ENCODE measurements at regions not wholly inside any gene's neighbourhood (a gene's known extent, or its start where the extent isn't known, plus 50 kb on each side); places are given as distances from the start of the nearest gene placed in this dataset.

GRCh38 chr6:17224056-17224455 lies 57.1 kb upstream of the RBM24 start:
- TF ChIP-seq, protein P1, sequence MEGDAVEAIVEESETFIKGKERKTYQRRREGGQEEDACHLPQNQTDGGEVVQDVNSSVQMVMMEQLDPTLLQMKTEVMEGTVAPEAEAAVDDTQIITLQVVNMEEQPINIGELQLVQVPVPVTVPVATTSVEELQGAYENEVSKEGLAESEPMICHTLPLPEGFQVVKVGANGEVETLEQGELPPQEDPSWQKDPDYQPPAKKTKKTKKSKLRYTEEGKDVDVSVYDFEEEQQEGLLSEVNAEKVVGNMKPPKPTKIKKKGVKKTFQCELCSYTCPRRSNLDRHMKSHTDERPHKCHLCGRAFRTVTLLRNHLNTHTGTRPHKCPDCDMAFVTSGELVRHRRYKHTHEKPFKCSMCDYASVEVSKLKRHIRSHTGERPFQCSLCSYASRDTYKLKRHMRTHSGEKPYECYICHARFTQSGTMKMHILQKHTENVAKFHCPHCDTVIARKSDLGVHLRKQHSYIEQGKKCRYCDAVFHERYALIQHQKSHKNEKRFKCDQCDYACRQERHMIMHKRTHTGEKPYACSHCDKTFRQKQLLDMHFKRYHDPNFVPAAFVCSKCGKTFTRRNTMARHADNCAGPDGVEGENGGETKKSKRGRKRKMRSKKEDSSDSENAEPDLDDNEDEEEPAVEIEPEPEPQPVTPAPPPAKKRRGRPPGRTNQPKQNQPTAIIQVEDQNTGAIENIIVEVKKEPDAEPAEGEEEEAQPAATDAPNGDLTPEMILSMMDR (IDR thresholded peaks at IDR 0.05), result no peak
- no peak for TF ChIP-seq POLR2A (IDR thresholded peaks at IDR 0.05)
